Activated naive CD4-positive, alpha-beta T cell treated with anti-CD3 and anti-CD28 coated beads, Interleukin-2, amount 50 U/mL, for 16 hours (primary cell): ENCODE measurements at regions not wholly inside any gene's neighbourhood (a gene's known extent, or its start where the extent isn't known, plus 50 kb on each side); places are given as distances from the start of the nearest gene placed in this dataset.
A peak's percentile ranks its signal among the peaks of the same experiment; 100 is the strongest.
"Not testable (repeated sequence)": the region's sequence is repeated elsewhere in the genome, so short reads cannot be mapped to it uniquely, and the experiment has no call there.

Source experiments
- DNase-seq: peaks from one replicate; pipeline ENCODE4 v3.0.0-alpha.2; 2020

DNA sequence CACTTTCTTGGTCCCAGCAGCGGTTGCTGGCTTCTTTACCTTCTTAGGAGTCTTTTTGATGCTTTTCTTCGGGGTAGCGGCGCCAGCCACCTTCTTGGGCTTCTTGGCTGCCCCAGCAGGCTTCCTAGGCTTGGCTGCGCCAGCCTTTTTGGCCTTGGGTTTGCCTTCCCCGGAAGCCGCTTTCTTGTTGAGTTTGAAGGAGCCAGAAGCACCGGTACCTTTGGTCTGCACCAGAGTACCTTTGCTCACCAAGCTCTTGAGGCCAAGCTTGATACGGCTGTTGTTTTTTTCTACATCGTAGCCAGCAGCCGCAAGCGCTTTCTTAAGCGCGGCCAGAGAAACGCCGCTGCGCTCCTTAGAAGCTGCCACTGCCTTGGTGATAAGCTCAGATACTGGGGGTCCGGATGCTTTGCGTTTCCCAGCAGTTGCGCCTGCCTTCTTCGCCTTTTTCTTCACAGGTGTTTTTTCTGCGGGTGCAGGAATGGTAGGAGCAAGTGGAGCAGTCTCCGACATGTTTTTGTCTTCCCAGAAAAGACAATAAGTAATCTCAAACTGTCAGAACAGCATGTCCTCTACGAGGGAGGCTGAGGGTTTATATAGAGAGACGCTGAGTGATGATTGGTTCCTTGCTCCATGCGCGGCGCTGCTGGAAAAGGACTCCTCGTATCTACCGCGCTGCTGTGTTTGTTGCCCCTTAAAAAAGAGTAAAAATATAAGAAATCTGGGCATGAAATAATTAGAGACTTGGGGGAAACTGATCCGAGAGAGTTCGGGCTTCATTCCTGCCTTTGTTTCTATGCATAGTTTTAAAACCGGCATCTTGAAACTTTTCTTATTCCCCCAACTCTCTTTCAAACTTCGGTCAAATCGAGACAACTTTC is 130.3 kb upstream of the BTN3A2 start:
- DNase-seq, result peak; percentile 66

DNA sequence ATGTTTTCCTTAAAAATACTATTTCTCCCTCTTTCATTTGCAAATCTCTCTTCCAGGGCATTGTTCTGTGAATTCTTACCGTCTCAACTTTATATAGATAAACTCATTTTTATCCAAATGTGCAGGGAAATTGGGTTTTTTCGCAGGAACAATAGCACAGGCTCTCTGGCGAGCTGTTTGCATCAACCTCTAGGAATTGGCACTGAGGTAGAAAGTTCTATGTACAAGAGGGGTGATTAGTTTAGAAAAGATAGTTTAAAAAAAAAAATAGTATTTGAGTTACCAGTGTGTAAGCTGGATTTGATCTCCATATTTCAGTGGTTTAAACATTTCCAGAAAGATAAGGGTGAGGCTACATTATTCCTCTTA is 129.7 kb upstream of the BTN3A2 start:
- no peak for DNase-seq

DNA sequence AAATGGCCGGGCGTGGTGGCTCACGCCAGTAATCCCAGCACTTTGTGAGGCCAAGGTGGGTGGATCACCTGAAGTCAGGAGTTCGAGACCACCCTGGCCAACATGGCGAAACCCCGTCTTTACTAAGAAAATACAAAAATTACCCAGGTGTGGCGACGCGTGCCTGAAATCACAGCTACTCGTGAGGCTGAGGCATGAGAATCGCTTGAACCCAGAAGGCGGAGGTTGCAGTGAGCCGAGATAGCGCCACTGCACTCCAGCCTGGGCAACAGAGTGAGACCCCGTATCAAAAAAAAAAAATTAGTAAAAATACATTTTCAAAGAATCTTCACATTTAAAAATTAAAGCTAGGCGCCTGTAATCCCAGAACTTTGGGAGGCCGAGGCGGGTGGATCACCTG is 125.6 kb upstream of the BTN3A2 start:
- not testable (repeated sequence) for DNase-seq

DNA sequence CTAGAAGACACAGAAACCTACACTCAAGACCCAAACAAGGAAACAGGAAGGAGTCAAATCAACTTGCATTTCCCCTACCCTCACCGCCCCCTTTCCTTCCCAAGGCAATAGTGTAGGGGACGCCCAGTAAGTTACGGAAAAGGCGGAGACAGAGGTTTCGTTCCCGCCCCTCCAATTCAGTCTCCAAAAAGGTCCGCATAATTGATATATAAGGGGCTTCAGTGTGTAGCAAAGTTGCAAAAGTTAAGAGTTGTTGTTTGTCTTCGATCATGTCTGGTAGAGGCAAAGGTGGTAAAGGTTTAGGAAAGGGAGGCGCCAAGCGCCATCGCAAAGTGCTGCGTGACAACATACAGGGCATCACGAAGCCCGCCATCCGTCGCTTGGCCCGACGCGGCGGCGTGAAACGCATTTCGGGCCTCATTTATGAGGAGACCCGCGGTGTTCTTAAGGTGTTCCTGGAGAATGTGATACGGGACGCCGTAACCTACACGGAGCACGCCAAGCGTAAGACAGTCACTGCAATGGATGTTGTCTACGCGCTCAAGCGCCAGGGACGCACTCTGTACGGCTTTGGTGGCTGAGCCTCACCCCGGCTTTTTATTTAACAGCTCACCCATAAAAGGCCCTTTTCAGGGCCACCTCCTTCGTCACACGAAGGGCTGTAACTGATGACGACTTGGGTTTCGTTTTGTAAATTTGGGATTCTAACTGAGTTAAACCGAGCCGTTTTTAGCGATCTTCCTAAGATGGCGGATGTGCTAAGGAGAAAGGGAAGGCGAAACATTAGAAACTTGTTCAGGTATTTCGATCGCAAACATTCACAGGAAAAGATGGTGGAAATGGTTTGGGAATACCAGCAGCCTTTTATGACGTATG is 124.6 kb upstream of the BTN3A2 start:
- DNase-seq, result peak; percentile 59

DNA sequence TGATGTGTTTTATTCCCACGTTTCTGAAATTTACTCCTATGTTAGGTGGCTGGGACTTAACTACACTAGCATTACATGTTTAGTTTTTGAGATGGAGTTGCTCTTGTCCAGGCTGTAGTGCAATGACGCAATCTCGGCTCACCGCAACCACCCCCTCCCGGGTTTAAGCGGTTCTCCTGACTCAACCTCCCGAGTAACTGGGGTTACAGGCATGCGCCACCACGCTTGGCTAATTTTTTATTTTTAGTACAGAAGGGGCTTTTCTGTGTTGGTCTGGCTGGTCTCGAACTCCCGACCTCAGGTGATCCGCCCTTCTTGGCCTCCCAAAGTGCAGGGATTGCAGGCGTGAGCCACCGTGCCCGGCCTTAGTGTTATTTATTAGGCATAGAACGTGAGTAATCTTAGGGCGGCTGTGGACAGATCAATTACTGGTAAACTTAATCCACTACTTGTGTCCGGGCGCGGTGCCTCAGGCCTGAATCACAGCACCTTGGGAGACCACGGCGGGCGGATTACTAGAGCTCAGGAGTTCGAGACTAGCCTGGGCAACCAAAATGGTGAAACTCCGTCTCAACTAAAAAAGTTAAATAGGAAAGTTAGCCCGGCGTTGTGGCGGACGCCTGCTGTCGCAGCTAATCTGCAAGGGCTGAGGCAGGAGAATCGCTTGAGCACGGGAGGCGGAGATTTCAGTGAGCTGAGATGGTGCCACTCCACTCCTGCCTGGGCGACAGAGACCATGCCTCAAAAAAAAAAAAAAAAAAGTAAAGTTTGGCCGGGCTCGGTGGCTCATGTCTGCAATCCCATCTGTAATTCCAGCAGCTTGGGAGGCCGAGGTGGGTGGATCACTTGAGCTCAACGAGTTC is 123.7 kb upstream of the BTN3A2 start:
- DNase-seq, result peak; percentile 42

DNA sequence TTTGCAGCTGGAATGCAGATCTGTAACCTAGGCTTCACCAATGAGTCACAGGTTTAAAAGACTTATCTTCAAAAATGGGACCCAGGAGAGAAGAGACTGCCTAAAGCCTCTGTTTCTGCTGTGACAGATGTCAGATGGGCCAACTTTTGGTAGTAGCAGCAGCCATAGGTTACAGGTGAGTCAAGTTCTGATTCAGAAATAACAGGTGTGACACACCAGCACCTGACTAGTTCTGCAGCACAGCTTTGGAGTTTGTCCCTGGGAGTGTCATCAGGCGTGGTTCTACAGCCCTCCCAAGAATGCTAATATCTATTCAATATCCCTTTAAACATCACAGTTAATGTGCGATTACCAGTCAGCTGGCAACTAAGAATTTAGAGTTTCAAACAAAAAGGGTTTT is 121.9 kb upstream of the BTN3A2 start:
- DNase-seq, result no peak

DNA sequence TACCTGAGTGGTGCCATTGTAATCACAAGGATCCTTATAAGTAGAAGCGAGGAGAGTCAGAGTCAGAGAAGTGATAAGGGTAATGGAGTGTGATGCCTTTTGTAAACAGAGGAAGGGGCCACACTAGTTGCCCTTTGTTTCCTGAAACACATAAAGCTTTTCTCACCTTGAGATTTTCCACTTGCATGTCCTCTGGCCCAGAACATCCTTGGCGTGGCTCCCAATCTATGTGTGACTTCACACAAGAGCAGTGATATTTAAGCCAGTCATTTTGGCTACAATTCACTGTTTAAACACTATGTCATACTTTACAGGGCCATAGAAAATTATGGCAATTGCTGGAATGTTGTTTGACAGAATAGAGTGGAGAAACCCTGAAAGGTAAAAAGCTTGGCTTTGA is 121.2 kb upstream of the BTN3A2 start:
- DNase-seq, result no peak

DNA sequence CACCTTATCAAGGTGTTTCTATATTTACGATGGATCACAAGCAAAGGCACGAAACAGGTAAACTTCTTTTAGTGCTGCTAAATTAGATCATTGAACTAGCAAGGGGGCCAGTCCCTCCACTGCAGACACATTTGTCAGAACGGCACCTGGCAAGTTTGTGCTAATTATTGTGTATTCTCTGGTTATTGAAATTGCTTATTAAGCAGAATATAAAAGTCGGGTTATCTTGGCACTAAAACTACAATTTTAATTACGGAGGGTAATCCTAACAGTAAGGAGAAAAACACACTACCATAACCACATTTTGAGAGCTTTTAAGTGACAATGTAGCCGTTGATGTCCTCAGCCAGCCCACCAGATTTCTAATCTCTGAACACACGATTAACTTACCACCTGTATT is 118.9 kb upstream of the BTN3A2 start:
- DNase-seq, result no peak

DNA sequence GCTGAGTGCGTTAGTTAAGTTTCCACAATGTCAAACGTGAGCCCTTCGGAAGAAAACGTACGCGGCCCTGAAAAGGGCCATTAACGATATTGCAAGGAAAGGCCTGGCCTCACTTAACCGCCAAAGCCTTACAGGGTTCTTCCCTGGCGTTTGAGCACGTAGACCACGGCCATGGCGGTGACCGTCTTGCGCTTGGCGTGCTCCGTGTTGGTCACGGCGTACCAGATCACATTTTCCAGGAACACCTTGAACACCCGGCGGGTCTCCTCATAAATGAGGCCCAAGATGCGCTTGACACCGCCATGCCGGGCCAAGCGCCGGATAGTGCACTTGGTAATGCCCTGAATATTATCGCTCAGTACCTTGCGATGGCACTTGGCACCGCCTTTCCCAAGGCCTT is 118.4 kb upstream of the BTN3A2 start:
- DNase-seq, result no peak

DNA sequence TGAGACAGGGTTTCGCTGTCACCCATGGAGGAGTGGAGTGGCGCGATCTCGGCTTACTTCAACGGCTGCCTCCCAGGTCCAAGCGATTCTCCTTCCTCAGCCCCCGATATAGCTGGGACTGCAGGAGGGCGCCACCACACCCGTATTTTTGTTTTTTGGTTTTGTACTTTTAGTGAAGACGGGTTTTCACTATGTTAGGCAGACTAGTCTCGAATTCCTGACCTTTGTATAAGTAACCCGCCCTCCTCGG is 115.4 kb upstream of the BTN3A2 start:
- DNase-seq, result no peak

DNA sequence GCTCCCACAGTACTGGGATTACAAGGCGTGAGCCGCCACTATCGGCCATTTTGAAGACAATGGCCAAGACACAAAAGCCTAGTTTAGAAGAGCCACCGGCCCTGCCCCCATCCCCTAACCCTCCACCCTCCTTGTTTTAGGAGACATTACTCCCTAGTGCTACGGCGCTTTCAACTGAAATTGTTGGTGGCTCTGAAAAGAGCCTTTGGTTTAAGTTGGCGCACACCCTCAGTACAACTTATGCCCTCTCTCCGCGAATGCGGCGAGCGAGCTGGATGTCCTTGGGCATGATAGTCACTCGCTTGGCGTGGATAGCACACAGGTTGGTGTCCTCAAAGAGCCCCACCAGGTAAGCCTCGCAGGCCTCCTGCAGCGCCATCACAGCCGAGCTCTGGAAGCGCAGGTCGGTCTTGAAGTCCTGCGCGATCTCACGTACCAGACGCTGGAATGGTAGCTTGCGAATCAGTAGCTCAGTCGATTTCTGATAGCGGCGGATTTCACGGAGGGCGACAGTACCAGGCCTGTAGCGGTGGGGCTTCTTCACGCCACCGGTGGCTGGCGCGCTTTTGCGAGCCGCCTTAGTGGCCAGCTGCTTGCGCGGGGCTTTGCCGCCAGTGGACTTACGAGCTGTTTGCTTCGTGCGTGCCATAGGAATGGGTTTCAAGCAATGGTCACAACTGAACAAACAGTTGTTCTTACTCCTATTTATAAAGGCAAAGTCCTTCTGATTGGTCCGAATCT is 114.9 kb upstream of the BTN3A2 start:
- DNase-seq, result peak; percentile 70

DNA sequence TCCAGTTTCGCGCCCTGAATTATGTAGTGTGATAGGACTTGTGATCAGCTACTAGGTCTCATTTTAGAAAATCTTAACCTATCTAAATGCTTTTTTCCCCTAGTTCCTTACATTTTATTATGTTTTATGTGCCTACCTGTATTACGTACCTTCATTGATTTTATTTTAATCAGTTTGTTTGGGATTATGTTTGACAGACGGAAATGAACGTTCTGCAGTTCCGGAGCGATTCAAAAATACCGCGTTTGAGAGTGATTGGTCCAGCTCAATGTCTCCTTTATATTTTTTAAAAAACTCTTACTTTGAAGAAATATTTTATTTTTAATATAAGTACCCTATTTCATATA is 114.3 kb upstream of the BTN3A2 start:
- peak; percentile 33 for DNase-seq

DNA sequence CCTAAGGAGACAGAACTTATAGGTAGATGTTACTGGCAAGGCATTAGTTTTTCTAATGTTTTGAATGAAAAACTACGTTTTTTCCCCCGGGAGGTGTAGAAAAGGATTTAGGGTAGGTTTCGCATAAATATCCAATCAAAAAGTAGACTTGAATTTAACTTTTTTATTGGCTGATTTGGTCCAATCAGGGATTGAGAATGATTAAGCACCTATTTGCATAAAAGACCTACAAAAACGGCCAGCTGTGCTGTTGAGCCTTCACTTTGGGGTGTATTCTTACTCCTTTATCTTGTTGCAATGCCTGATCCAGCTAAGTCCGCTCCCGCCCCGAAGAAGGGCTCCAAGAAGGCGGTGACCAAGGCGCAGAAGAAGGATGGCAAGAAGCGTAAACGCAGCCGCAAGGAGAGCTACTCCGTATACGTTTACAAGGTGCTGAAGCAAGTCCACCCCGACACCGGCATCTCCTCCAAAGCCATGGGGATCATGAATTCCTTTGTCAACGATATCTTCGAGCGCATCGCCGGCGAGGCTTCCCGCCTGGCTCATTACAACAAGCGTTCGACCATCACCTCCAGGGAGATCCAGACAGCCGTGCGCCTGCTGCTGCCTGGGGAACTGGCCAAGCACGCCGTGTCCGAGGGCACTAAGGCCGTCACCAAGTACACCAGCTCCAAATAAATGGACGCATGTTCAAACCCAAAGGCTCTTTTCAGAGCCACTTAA is 113.5 kb upstream of the BTN3A2 start:
- peak; percentile 35 for DNase-seq

DNA sequence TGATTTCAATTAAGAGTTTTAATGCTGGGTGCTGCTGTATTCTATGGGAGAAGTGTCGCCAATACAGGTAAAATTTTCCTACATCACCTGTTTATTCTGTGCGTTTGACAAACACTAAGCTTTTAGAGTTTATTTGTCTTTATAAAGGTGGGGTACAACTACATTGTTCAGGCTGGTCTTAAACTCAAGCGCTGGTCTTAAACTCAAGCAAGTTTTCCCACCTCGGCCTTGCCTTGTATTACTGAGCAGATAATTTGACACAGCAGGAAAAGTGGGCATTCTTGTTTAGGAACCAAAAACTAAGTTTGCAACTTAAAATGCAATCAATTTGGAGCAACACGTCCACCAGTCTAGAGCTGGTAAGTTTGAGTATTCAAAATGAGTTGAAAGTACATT is 112.9 kb upstream of the BTN3A2 start:
- DNase-seq, result no peak

DNA sequence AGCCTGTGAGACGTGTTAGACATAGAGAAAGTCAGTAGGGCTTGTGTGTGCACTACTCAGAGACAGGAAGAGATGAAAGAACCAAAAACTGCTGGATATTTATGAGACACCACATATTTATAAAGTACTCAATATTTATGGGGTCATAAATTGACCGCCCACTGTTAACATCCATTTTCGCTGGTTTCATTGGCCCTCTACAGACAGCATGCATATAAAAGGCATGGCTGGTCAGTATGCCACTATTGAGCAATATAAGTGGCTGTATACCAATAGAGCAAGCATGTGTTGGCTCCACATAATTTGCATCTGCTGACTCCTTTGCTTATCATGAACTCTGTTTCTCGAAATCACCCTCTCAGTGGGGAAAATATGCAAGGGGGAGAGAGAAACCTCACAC is 110.3 kb upstream of the BTN3A2 start:
- no peak for DNase-seq

DNA sequence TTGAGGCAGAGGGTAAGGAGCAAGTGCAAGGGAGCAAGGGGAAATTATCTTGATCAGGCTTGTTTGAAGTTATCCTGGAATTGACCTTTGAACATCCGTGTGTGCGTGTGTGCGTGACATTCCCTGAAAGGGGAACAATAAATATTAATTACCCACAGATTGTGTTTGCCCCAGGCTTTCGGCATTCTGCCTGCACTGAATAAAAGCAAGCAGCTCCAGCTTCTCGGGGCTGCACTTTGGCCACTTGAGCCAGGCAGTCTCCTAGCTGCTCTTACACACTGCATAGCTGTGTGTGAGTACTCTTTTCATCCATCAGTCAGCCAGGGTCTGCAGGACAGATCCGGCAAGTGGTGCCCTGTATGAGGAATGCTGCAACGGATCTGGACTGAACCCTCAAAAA is 107.7 kb upstream of the BTN3A2 start:
- DNase-seq, result no peak

DNA sequence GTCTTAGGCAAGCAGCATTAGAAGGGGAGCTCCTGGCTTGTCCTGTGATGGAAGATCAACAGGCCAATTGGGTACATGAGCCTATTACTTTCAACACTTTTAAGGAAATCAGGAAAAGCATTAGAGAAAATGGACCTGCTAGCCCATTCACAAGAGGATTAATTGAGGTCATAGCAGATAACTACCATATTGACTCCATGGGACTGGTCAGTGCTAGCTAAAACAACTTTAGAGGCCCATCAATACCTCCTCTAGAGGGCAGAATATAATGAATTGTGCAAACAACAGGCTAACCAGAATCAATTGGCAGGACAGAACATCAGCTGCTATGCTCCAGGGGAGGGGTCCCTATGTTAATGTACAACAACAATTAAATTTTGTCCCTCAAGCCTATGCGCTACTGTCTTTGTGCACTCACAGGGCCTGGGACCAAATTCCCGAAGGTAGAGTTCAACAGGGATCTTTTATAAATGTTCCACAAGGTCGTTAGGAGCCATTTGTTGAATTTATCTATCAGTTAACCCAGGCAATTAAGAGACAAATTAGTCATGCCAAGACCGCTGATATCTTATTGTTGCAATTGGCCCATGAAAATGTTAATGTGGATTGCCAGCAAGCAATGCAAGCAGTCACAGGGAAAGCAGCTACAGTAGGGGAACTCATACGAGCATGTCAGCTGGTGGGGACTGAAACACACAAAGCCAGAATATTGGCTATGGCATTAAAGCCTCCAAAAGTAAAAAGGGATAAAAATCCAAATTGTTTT is 106.6 kb upstream of the BTN3A2 start:
- DNase-seq, result no peak

DNA sequence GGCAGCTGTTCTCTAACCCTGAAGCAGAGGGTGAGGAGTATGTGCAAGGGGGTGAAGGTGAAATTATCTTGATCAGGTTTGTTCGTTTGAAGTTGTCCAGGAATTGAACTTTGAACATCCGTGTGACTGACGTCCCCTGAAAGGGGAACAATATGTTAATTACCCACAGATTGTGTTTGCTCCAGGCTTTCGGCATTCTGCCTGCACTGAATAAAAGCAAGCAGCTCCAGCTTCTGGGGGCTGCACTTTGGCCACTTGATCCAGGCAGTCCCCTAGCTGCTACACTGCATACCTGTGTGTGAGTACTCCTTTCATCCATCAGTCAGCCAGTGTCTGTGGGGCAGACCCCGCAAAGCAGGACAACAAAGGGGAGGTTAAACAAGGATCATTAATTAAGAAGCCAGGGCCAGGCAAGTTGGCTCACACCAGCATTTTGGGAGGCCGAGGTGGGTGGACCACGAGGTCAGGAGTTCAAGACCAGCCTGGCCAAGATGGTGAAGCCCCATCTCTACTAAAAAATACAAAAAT is 104.8 kb upstream of the BTN3A2 start:
- DNase-seq, result no peak

DNA sequence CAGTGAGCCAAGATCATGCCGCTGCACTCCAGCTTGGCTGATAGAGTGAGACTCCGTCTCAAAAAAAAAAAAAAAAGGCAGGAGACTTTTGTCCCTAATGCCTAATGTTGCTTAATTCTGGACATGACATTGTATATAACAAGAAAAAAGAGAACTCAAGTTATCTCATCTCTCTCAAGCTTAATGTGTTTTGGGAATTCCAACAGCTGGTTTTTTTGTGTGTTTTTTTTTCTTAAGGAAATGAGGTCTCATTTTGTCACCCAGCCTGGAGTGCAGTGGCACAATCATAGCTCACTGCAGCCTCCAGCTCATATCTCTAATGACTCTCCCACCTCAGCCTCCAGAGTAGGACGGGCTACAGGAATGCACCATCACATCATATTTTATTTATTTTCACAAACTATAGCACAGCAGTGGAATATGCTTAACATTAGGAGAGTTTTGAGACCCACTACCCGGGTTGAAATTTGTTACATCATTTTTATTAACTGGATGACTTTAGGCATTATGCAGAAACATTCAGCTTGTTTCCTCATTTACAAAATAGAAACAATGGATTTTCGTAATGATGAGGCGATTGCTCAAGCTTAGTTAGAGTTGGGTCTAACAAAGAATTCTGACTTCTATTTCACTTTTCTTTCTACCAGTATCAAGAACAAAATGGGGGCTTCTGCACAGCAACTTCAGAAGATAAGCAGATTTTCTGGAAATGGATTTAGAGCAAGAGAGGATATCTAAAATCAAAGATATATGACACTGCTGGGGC is 104.1 kb upstream of the BTN3A2 start:
- DNase-seq, result no peak

DNA sequence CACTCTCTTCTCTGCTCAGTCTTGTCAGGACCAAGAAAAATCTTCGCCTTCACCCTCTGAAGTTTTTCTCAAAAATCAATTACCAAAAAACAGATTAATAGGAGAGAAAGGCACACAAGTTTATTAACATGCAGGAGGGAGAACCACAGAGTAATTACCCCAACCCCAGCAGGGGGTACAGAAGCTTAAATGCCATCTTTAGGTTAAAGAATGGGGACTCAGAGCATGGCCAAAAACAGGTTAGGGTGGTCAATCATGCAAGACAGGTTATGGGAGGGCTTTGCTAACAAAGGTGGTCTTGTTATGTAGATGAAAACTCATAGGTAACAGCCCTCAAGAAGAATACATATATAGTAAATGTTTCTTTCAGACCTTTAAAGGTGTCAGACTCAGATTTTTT is 100.5 kb upstream of the BTN3A2 start:
- DNase-seq, result no peak
